ENCODE measurements at regions not wholly inside any gene's neighbourhood (a gene's known extent, or its start where the extent isn't known, plus 50 kb on each side); places are given as distances from the start of the nearest gene placed in this dataset.

GRCh38 chr3:21860657-21861056 is 109.6 kb upstream of the ZNF385D start:
- H3K27me3 Mint-ChIP-seq = no peaks in the 10 kb centered on the region
- DNase-seq = no peak
- POLR2A ChIA-PET = no interaction called here

GRCh38 chr3:21876782-21877181 is 125.8 kb upstream of the ZNF385D start:
- H3K4me1 Mint-ChIP-seq = no peaks in the 10 kb centered on the region
- H3K4me3 Mint-ChIP-seq = no peak overlapping the region
- no peaks in the 10 kb centered on the region for H3K36me3 Mint-ChIP-seq (ENCODE audit: low read depth)
- CTCF ChIA-PET = no interaction called here
- no peak overlapping the region for H3K27ac Mint-ChIP-seq
- no peaks in the 10 kb centered on the region for H3K27me3 Mint-ChIP-seq
- POLR2A ChIA-PET = no interaction called here
- DNase-seq = no peak
- H3K9me3 Mint-ChIP-seq = peaks cover 7% of the 10 kb centered on the region

More at GRCh38 chr3:21860657-21861056, 109.6 kb upstream of the ZNF385D start:
- H3K27ac Mint-ChIP-seq = no peak overlapping the region
- H3K4me1 Mint-ChIP-seq = no peaks in the 10 kb centered on the region
- peaks cover 2% of the 10 kb centered on the region for H3K9me3 Mint-ChIP-seq
- CTCF ChIA-PET = no interaction called here
- no peaks in the 10 kb centered on the region for H3K36me3 Mint-ChIP-seq (ENCODE audit: low read depth)
- H3K4me3 Mint-ChIP-seq = no peak overlapping the region

DNA sequence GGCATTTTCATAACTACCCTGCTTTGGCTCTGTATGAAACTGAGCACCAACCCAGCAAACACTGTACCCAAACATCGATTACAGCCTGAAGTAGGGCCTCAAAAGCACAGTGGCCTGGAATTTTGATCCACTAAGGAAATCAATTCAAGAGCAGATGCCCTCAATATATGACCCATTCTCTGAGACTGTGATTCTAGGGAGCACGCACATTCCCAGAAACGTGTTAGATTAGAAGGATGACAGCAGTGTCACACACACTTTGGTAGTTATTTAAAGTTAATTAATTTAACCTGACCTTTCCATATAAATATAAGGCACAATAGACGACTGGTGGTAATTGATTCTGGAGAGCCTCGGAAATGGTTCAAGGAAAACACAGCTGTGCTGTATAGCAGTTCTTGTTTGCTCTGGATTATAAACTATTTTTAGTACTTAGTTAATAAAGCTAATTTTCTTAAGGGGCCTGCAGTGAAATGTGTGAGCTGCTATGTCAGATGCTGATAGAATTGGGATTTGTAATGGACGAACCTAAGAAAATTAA is 126.3 kb upstream of the ZNF385D start:
- H3K9me3 Mint-ChIP-seq = peaks cover 7% of the 10 kb centered on the region
- H3K4me3 Mint-ChIP-seq = no peak overlapping the region
- no peaks in the 10 kb centered on the region for H3K36me3 Mint-ChIP-seq (ENCODE audit: low read depth)
- POLR2A ChIA-PET = no interaction called here
- no peaks in the 10 kb centered on the region for H3K27me3 Mint-ChIP-seq
- H3K27ac Mint-ChIP-seq = no peak overlapping the region
- no peak for DNase-seq
- CTCF ChIA-PET = no interaction called here
- H3K4me1 Mint-ChIP-seq = no peaks in the 10 kb centered on the region

DNA sequence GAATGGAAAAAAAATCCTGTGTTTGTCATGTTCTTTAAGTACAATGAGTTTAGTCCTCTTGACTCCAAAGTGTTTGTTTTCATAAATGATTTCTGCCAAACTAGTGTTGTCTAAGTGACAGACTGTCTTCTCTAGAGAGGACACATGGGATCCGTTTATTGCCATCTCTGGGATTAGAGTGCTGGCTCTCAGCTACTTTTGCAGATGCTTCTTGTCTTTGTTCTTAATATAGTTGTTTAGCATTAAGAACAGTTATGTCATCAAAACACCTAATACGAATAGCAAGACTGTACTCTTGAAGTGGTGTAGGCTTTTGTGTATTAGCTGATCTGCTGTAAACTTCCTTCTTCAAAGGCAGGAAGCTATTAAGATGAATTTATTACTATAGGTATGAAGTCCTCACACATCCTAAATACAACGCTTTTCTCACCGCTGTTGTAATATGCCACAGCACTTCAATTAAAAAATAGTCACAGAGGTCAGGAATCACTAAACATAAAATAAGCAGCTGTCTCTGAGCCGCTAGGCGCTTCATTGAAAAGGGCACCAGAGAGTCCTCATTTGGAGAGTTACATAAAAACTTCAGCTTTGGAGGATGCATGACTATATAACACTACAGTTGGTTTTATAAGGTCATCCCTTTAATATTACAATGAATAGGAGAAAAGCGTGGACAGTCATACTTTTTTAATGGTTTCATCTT is 128.3 kb upstream of the ZNF385D start:
- Mint-ChIP-seq H3K27ac (no peak overlapping the region), H3K36me3 (ENCODE audit: low read depth) (no peaks in the 10 kb centered on the region), H3K4me1 (no peaks in the 10 kb centered on the region), H3K9me3 (peaks cover 7% of the 10 kb centered on the region), H3K4me3 (no peak overlapping the region), H3K27me3 (no peaks in the 10 kb centered on the region)
- POLR2A ChIA-PET = no interaction called here
- CTCF ChIA-PET = no interaction called here
- DNase-seq = no peak

DNA sequence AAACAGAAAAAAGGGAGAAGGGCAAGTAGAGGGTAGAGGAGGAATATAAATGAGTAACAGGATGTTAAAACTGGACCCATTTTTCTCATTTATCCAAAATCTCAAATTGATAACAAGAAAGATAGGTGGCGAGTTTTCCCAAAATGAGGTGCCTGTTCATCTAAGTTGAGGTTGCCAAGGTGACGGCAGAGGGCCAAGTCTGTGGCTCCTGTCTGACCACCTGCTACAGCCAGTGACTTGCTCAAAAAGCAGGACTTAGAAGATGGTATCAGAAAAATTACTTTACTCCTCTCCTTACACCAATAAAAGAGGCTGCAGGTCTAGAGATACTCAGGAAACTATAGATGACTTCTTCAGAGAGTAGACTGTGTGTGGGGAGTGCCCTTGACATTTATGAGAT is 137.6 kb upstream of the ZNF385D start:
- Mint-ChIP-seq H3K4me3 (no peak overlapping the region), H3K4me1 (no peaks in the 10 kb centered on the region), H3K27ac (no peak overlapping the region), H3K9me3 (no peaks in the 10 kb centered on the region), H3K36me3 (ENCODE audit: low read depth) (no peaks in the 10 kb centered on the region), H3K27me3 (no peaks in the 10 kb centered on the region)
- ChIA-PET CTCF (no interaction called here), POLR2A (no interaction called here)
- DNase-seq = no peak

DNA sequence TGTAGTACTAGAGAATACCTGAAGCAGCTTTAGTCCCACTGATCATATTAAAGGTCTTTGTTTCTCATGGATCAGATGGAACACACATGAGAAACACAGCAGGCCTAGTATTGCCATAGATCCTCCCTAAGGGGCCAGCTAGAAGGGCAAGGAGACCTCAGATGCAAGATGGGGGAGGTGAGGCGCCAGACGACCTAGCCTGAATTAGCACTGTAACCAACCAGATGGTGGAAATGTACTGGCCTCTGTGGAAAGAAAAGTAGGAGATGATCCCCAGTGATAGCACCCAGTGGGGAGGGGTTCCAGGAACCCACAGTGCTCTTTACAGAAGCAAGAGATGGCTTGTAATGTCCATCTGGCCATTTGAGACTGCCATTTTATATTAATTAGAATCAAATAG is 138.2 kb upstream of the ZNF385D start:
- Mint-ChIP-seq H3K27me3 (no peaks in the 10 kb centered on the region), H3K9me3 (no peaks in the 10 kb centered on the region), H3K36me3 (ENCODE audit: low read depth) (no peaks in the 10 kb centered on the region), H3K4me1 (no peaks in the 10 kb centered on the region), H3K4me3 (no peak overlapping the region), H3K27ac (no peak overlapping the region)
- CTCF ChIA-PET = no interaction called here
- DNase-seq = no peak
- POLR2A ChIA-PET = no interaction called here

- CTCF ChIA-PET = no interaction called here
These were observed 141.1 kb upstream of the ZNF385D start for GRCh38 chr3:21892104-21892503.

DNA sequence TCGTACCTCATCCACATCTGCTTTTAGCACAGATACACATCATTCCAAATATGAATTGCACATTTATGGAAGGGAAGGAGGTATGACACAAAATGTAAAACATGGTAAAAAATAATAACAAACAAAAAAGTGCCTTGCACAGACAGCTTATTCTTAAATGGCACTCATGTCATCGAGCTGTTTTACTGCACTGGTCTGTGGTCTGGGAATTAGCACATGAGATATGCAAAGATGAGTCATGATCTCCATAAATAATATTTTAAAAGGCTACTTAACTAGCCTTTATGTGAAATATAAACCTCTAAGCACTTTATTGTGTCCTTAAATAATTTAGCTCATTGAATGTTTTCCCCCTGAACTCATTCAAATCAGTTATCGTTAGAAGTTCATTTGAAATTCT is 142.2 kb upstream of the ZNF385D start:
- no peak for DNase-seq
- H3K9me3 Mint-ChIP-seq = no peaks in the 10 kb centered on the region
- ChIA-PET CTCF (no interaction called here), POLR2A (no interaction called here)
- no peaks in the 10 kb centered on the region for H3K4me1 Mint-ChIP-seq
- no peak overlapping the region for H3K27ac Mint-ChIP-seq
- H3K36me3 Mint-ChIP-seq (ENCODE audit: low read depth) = no peaks in the 10 kb centered on the region
- H3K27me3 Mint-ChIP-seq = no peaks in the 10 kb centered on the region
- no peak overlapping the region for H3K4me3 Mint-ChIP-seq

More at GRCh38 chr3:21892104-21892503, 141.1 kb upstream of the ZNF385D start:
- H3K36me3 Mint-ChIP-seq (ENCODE audit: low read depth) = no peaks in the 10 kb centered on the region
- POLR2A ChIA-PET = no interaction called here
- H3K9me3 Mint-ChIP-seq = no peaks in the 10 kb centered on the region
- H3K27ac Mint-ChIP-seq = no peak overlapping the region
- no peak for DNase-seq
- H3K27me3 Mint-ChIP-seq = no peaks in the 10 kb centered on the region
- no peak overlapping the region for H3K4me3 Mint-ChIP-seq
- H3K4me1 Mint-ChIP-seq = no peaks in the 10 kb centered on the region

DNA sequence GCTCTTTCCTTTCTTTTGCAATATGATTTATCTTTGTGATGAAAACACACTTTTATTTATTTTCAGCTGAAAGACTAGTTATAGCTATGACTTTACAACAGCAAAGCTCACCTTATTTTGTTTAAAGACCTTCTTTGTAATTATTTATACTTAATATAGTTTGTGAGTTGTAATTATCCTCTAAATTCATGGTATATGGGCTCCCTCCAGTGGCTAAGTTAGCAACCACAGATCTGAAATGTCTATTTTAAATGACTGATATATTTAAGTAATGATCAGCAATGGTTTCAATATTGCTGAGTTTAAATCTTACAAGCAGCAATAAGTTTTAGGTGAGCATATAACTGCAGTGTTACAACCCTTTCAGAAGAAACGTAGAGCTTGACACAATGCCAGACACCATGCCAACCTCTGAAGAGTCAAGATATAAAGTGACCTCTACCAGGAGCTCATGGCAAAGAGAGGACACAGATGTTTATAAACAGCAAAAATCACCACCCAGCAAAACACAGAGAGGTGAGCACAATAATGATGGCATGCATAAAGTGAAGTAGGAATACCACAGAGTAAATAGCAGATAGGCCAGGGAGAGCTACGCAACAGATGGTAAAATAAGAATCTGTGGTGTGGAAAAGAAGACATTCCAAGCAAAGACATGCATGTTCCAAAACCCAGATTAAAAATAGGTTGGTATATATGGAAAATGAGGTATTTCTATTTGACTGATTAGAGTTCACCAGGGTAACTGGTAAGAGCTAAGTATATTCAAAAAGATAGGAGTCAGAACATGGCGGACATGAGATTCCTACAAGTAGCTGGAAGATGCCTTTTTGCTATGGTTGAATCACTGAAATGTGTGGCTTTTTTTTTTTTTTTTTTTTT is 143.7 kb upstream of the ZNF385D start:
- ChIA-PET CTCF (interaction anchor here (0.6 kb wide), 1 partner anchor 354 kb away, joined by 3 read pairs; no protein-coding TSS in a partner anchor), POLR2A (no interaction called here)
- H3K4me1 Mint-ChIP-seq = no peaks in the 10 kb centered on the region
- H3K4me3 Mint-ChIP-seq = no peak overlapping the region
- no peaks in the 10 kb centered on the region for H3K36me3 Mint-ChIP-seq (ENCODE audit: low read depth)
- no peaks in the 10 kb centered on the region for H3K27me3 Mint-ChIP-seq
- no peak for DNase-seq
- H3K27ac Mint-ChIP-seq = no peak overlapping the region
- no peaks in the 10 kb centered on the region for H3K9me3 Mint-ChIP-seq

- ChIA-PET POLR2A (no interaction called here), CTCF (no interaction called here)
- no peaks in the 10 kb centered on the region for H3K36me3 Mint-ChIP-seq (ENCODE audit: low read depth)
- no peaks in the 10 kb centered on the region for H3K4me1 Mint-ChIP-seq
- no peak for DNase-seq
- H3K27ac Mint-ChIP-seq = no peak overlapping the region
- H3K9me3 Mint-ChIP-seq = no peaks in the 10 kb centered on the region
- no peaks in the 10 kb centered on the region for H3K27me3 Mint-ChIP-seq
- no peak overlapping the region for H3K4me3 Mint-ChIP-seq
These were observed 147.3 kb upstream of the ZNF385D start for GRCh38 chr3:21898316-21898715.

GRCh38 chr3:21901484-21901883 is 150.5 kb upstream of the ZNF385D start:
- DNase-seq = no peak
- Mint-ChIP-seq H3K4me3 (no peak overlapping the region), H3K4me1 (no peaks in the 10 kb centered on the region), H3K27me3 (no peaks in the 10 kb centered on the region), H3K36me3 (ENCODE audit: low read depth) (no peaks in the 10 kb centered on the region), H3K9me3 (peaks cover 2% of the 10 kb centered on the region), H3K27ac (no peak overlapping the region)
- ChIA-PET POLR2A (no interaction called here), CTCF (no interaction called here)

- H3K4me3 Mint-ChIP-seq = no peak overlapping the region
- H3K27me3 Mint-ChIP-seq = no peaks in the 10 kb centered on the region
- no peaks in the 10 kb centered on the region for H3K4me1 Mint-ChIP-seq
- no peaks in the 10 kb centered on the region for H3K36me3 Mint-ChIP-seq (ENCODE audit: low read depth)
- DNase-seq = no peak
- H3K27ac Mint-ChIP-seq = no peak overlapping the region
- peaks cover 2% of the 10 kb centered on the region for H3K9me3 Mint-ChIP-seq
- ChIA-PET CTCF (no interaction called here), POLR2A (no interaction called here)
These were observed 151.9 kb upstream of the ZNF385D start for GRCh38 chr3:21902956-21903355.

GRCh38 chr3:21909096-21909495 is 158.1 kb upstream of the ZNF385D start:
- Mint-ChIP-seq H3K27me3 (no peaks in the 10 kb centered on the region), H3K9me3 (peaks cover 2% of the 10 kb centered on the region), H3K36me3 (ENCODE audit: low read depth) (no peaks in the 10 kb centered on the region), H3K4me1 (no peaks in the 10 kb centered on the region), H3K4me3 (no peak overlapping the region), H3K27ac (no peak overlapping the region)
- ChIA-PET POLR2A (interaction anchor here (0.7 kb wide), 1 partner anchor 13 kb away, joined by 3 read pairs; no protein-coding TSS in a partner anchor), CTCF (no interaction called here)
- no peak for DNase-seq

All from activated CD4-positive, alpha-beta T cell treated with anti-CD3 and anti-CD28 coated beads, Interleukin-2, amount 10 ng/mL, durations not matched to agents 7 days and 5 days (primary cell).